ENCODE measurements at regions not wholly inside any gene's neighbourhood (a gene's known extent, or its start where the extent isn't known, plus 50 kb on each side); places are given as distances from the start of the nearest gene placed in this dataset.
A peak's percentile ranks its signal among the peaks of the same experiment; 100 is the strongest.

GRCh38 chr6:144613859-144614258 is 328.7 kb downstream of the UTRN start:
- Histone ChIP-seq H3K79me2 (ENCODE audit: insufficient read depth, low read length) (no peaks in the 10 kb centered on the region), H2BK5ac (ENCODE audit: insufficient read length, low read length) (no peak overlapping the region), H3K4me2 (ENCODE audit: insufficient read depth, insufficient read length, low read length) (no peak overlapping the region), H2BK15ac (ENCODE audit: low read depth, low read length) (no peak overlapping the region), H3K14ac (ENCODE audit: insufficient read depth, low read length) (no peak overlapping the region), H4K5ac (ENCODE audit: insufficient read length, low read depth, low read length) (no peak overlapping the region), H3K9ac (ENCODE audit: extremely low read depth, insufficient read length, low read length) (no peak overlapping the region), H3K9me3 (ENCODE audit: control insufficient read depth, low read depth, low read length) (no peaks in the 10 kb centered on the region), H2AFZ (ENCODE audit: low read length) (no peak overlapping the region), H2AK5ac (ENCODE audit: insufficient read length, low read length) (no peak overlapping the region), H3K27me3 (ENCODE audit: insufficient read depth, low read length) (no peaks in the 10 kb centered on the region), H3K23ac (ENCODE audit: insufficient read length, low read depth, low read length) (no peak overlapping the region), H3K27ac (ENCODE audit: insufficient read length, low read depth, low read length) (peak overlapping the region; percentile 20), H3K56ac (ENCODE audit: insufficient read length, low read depth, low read length) (no peak overlapping the region), H3K4ac (ENCODE audit: low read depth, low read length) (no peak overlapping the region), H2BK12ac (ENCODE audit: insufficient read length, low read depth, low read length) (no peak overlapping the region), H3K18ac (ENCODE audit: insufficient read length, low read depth, low read length) (no peak overlapping the region), H4K20me1 (ENCODE audit: control insufficient read depth, insufficient read depth, insufficient read length) (no peaks in the 10 kb centered on the region), H2BK20ac (ENCODE audit: low read depth, low read length, poor library complexity, severe bottlenecking) (no peak overlapping the region), H3K4me1 (ENCODE audit: insufficient read depth, low read length) (peaks cover 11% of the 10 kb centered on the region), H3K79me1 (ENCODE audit: insufficient read depth, low read depth, low read length, poor library complexity, severe bottlenecking) (no peaks in the 10 kb centered on the region), H3K23me2 (ENCODE audit: insufficient read length, low read depth, low read length, poor library complexity, severe bottlenecking) (no peaks in the 10 kb centered on the region), H4K91ac (ENCODE audit: insufficient read length, low read depth, low read length) (no peak overlapping the region), H2BK120ac (ENCODE audit: low read depth, low read length, poor library complexity, severe bottlenecking) (no peak overlapping the region), H4K8ac (replicated peaks; ENCODE audit: insufficient read length, low read depth, low read length) (no peak overlapping the region), H3T11ph (ENCODE audit: low read length) (no peak overlapping the region)
- H3K9me3 Mint-ChIP-seq, result no peaks in the 10 kb centered on the region
- peaks cover 2 to 12% (median 4%) of the 10 kb centered on the region in 3 experiments; a peak in 2 of 7 replicates for H3K36me3 Mint-ChIP-seq (ENCODE audit: insufficient read depth in 1 of 3, low read depth in 3 of 3)
- H3K27me3 Mint-ChIP-seq (ENCODE audit: low read depth), result no peaks in the 10 kb centered on the region
- no CpG with 5 or more reads among the region's 2 CpGs for WGBS (ENCODE audit: extremely low coverage, insufficient read length, low lambda C conversion rate)
- H3K4me3 Mint-ChIP-seq, result no peak overlapping the region
- TF ChIP-seq CTCF (conservative IDR thresholded peaks at IDR 0.05), result no peak
- peak overlapping the region; percentile 62 to 96 (median 82); a peak in 6 of 7 replicates for H3K27ac Mint-ChIP-seq
- H3K4me1 Mint-ChIP-seq, result peaks cover 77 to 78% of the 10 kb centered on the region in 2 experiments
- no peak for DNase-seq

Measured in H9 (cell line).